Psoas muscle (tissue), 7 donors: ENCODE measurements at regions not wholly inside any gene's neighbourhood (a gene's known extent, or its start where the extent isn't known, plus 50 kb on each side); places are given as distances from the start of the nearest gene placed in this dataset.

Source experiments
- ATAC-seq, 4 donors: fragments of 200-7000 bp; cut with Tn5 transposase; one replicate each; pipeline ENCODE4 v1.9.1; 2020; ENCODE audit warnings: moderate library complexity in 3 of 4, mild to moderate bottlenecking in 2 of 4
- DNase-seq, 2 donors: peaks; one replicate each; pipeline ENCODE4 v3.0.0-alpha.2; 2020
- H3K27ac ChIP-seq: fragments of 200-600 bp; one replicate; pipeline ENCODE4 v1.8.0; 2022
- H3K27me3 ChIP-seq, 3 donors: fragments of 200-600 bp in 1 of 3; one replicate each; pipeline versions ENCODE4 v1.6.1 to v1.8.0; 2013 to 2022; ENCODE audit warnings: low read length in 2 of 3, mild to moderate bottlenecking in 2 of 3, moderate library complexity in 1 of 3; ENCODE audit not compliant: insufficient read depth in 3 of 3
- H3K36me3 ChIP-seq, 2 donors: fragments of 200-600 bp in 1 of 2; one replicate each; pipeline versions ENCODE4 v1.6.1 to v1.8.0; 2013 to 2022; ENCODE audit warnings: low read depth in 1 of 2, mild to moderate bottlenecking in 1 of 2, moderate library complexity in 1 of 2; ENCODE audit not compliant: insufficient read depth in 1 of 2
- H3K4me1 ChIP-seq: fragments of 200-600 bp; one replicate; pipeline ENCODE4 v1.8.0; 2022
- H3K4me3 ChIP-seq: fragments of 200-600 bp; one replicate; pipeline ENCODE4 v1.8.0; 2022; ENCODE audit warnings: mild to moderate bottlenecking
- H3K9me3 ChIP-seq: fragments of 200-600 bp; one replicate; pipeline ENCODE4 v1.8.0; 2022
- CTCF ChIP-seq: fragments of 200-600 bp; IDR thresholded peaks from one replicate; pipeline ENCODE4 v1.8.0; 2022; ENCODE audit warnings: antibody characterized with exemption
- WGBS, 3 donors: extraction: QIAGEN DNeasy Blood & Tissue Kit; methylation state at CpG; one replicate each; pipeline versions ENCODE4 v1.1.6 to v1.1.7; 2013; 5-methylcytosine and 5-hydroxymethylcytosine counted together
- intact Hi-C, 2 donors: fragments of 100-400 bp; cut with DNase I; formaldehyde crosslinking; loops; one replicate each; pipeline versions ENCODE4 v1.11.0 to v1.14.2; 2022
- donor health status: healthy with polysubstance abuse.
- donor health status: DM: no; HTN: no; CAD: no; lungs with moderate emphysema.
- donor health status: Bipolar disorder and iron deficiency.
- donor health status: healthy.
- donor health status: DM: yes; HTN: yes; CAD: no.
- donor health status: DM: no; HTN: no; CAD: no.
- donor health status: DM: yes; HTN: yes; CAD: no.

- TF ChIP-seq CTCF, result no peak
- Histone ChIP-seq H3K27ac (no peak overlapping the region), H3K4me1 (peaks cover 8% of the 10 kb centered on the region), H3K4me3 (no peak overlapping the region), H3K27me3 (no peaks in the 10 kb centered on the region), H3K36me3 (no peaks in the 10 kb centered on the region), H3K9me3 (no peaks in the 10 kb centered on the region)
- intact Hi-C loops, result no loop called here
- no peak for DNase-seq
- no peak for ATAC-seq
Observed at GRCh38 chr20:10909803-10910202, 236.0 kb upstream of the JAG1 start.

GRCh38 chr20:10910535-10911178 lies 236.9 kb upstream of the JAG1 start:
- TF ChIP-seq CTCF, result no peak
- ATAC-seq (no peak), DNase-seq (no peak)
- intact Hi-C loops, result no loop called here
- WGBS, 3 donors, result 20 to 28% (median 22%) methylated on average over 12 of the region's 12 CpGs
- Histone ChIP-seq H3K36me3 (no peaks in the 10 kb centered on the region), H3K27ac (no peak overlapping the region), H3K9me3 (no peaks in the 10 kb centered on the region), H3K4me1 (peaks cover 8% of the 10 kb centered on the region), H3K27me3 (no peaks in the 10 kb centered on the region), H3K4me3 (no peak overlapping the region)

GRCh38 chr20:10911298-10911697 lies 237.5 kb upstream of the JAG1 start:
- TF ChIP-seq CTCF, result no peak
- 69 to 77% (median 72%) methylated on average over 2 of the region's 2 CpGs for WGBS, 3 donors
- no peak for ATAC-seq

GRCh38 chr20:10915815-10916214 lies 242.0 kb upstream of the JAG1 start:
- no peaks in the 10 kb centered on the region for H3K9me3 ChIP-seq
- H3K36me3 ChIP-seq, result no peaks in the 10 kb centered on the region
- H3K4me1 ChIP-seq, result peaks cover 6% of the 10 kb centered on the region
- H3K4me3 ChIP-seq, result no peak overlapping the region
- no peaks in the 10 kb centered on the region for H3K27me3 ChIP-seq
- intact Hi-C loops, result no loop called here
- TF ChIP-seq CTCF, result no peak
- no peak overlapping the region for H3K27ac ChIP-seq
- ATAC-seq (no peak), DNase-seq (no peak)
- WGBS, 3 donors, result 57 to 79% (median 65%) methylated on average over 1 of the region's 1 CpG

More at GRCh38 chr20:10911298-10911697, 237.5 kb upstream of the JAG1 start:
- Histone ChIP-seq H3K9me3 (no peaks in the 10 kb centered on the region), H3K36me3 (no peaks in the 10 kb centered on the region), H3K4me1 (peaks cover 8% of the 10 kb centered on the region), H3K27ac (no peak overlapping the region), H3K4me3 (no peak overlapping the region), H3K27me3 (no peaks in the 10 kb centered on the region)
- intact Hi-C loops, result no loop called here
- DNase-seq, result no peak

- H3K27me3 ChIP-seq, result no peaks in the 10 kb centered on the region
- no peak overlapping the region for H3K27ac ChIP-seq
- WGBS, 3 donors, result 88 to 95% (median 95%) methylated on average over 1 of the region's 1 CpG
- no peak for ATAC-seq
- no peak for TF ChIP-seq CTCF
- H3K36me3 ChIP-seq, result no peaks in the 10 kb centered on the region
- DNase-seq, result no peak
- intact Hi-C loops, result no loop called here
- H3K4me3 ChIP-seq, result no peak overlapping the region
- no peaks in the 10 kb centered on the region for H3K9me3 ChIP-seq
- H3K4me1 ChIP-seq, result peaks cover under 1% of the 10 kb centered on the region
Observed at GRCh38 chr20:10916312-10916711, 242.5 kb upstream of the JAG1 start.
